Fibroblast of lung (primary cell): ENCODE measurements at regions not wholly inside any gene's neighbourhood (a gene's known extent, or its start where the extent isn't known, plus 50 kb on each side); places are given as distances from the start of the nearest gene placed in this dataset.

Experiments used
- CTCF ChIP-seq, 2 donors: IDR thresholded peaks in 1 of 2; conservative IDR thresholded peaks in 1 of 2; 1 replicate in 1 of 2; 2 replicates in 1 of 2; pipeline ENCODE4 v1.5.1; 2011 to 2012; ENCODE audit warnings: low read length in 2 of 2, control low read depth in 1 of 2, inconsistent platforms in 1 of 2, low read depth in 1 of 2, mild to moderate bottlenecking in 1 of 2
- EZH2 ChIP-seq: IDR thresholded peaks from 2 replicates; pipeline ENCODE4 v1.5.1; 2012; ENCODE audit warnings: low read length, control low read depth, mild to moderate bottlenecking; ENCODE audit errors: missing control alignments

GRCh38 chr12:29883525-29883924 is 99.8 kb upstream of the TMTC1 start:
- TF ChIP-seq CTCF (conservative IDR thresholded peaks at IDR 0.05 in 1 of 2, IDR thresholded peaks at IDR 0.05 in 1 of 2; ENCODE audit: low read depth in 1 of 2, low read length in 2 of 2) (no peak), EZH2 (no peak)
